Breast epithelium (tissue), 4 donors: ENCODE measurements at regions not wholly inside any gene's neighbourhood (a gene's known extent, or its start where the extent isn't known, plus 50 kb on each side); places are given as distances from the start of the nearest gene placed in this dataset.

Source experiments
- DNase-seq, 2 donors: peaks; one replicate each; pipeline ENCODE4 v3.0.0-alpha.2; 2019; ENCODE audit warnings: low spot score in 2 of 2
- H3K27ac ChIP-seq, 2 donors: fragments of 200-600 bp; sonication (generic) in 1 of 2; one replicate each; pipeline ENCODE4 v1.5.1; 2016 to 2019; ENCODE audit warnings: mild to moderate bottlenecking in 1 of 2
- H3K27me3 ChIP-seq, 2 donors: fragments of 200-600 bp; sonication (generic) in 1 of 2; one replicate each; pipeline versions ENCODE4 v1.5.1 to v1.6.0; 2017 to 2019; ENCODE audit warnings: control low read depth in 1 of 2, mild to moderate bottlenecking in 1 of 2
- H3K36me3 ChIP-seq: fragments of 200-600 bp; one replicate; pipeline ENCODE4 v1.5.1; 2019
- H3K4me1 ChIP-seq, 2 donors: fragments of 200-600 bp; sonication (generic); one replicate each; pipeline ENCODE4 v1.5.1; 2016 to 2019; ENCODE audit warnings: control low read depth in 1 of 2
- H3K4me3 ChIP-seq, 3 donors: fragments of 200-600 bp; sonication (generic); 1 replicate in 2 of 3; 2 replicates in 1 of 3; pipeline ENCODE4 v1.5.1; 2016 to 2019; ENCODE audit warnings: mild to moderate bottlenecking in 3 of 3, moderate library complexity in 2 of 3
- H3K9me3 ChIP-seq, 2 donors: fragments of 200-600 bp; sonication (generic) in 1 of 2; one replicate each; pipeline ENCODE4 v1.5.1; 2016 to 2019; ENCODE audit warnings: control low read depth in 1 of 2
- POLR2A ChIP-seq: fragments of 450-650 bp; IDR thresholded peaks from one replicate; pipeline ENCODE4 v1.6.1; 2016; ENCODE audit warnings: antibody characterized with exemption, mild to moderate bottlenecking, moderate library complexity
- POLR2AphosphoS5 ChIP-seq, 3 donors: sonication (generic); formaldehyde crosslinking; IDR thresholded peaks; one replicate each; pipeline ENCODE4 v1.6.1; 2017; ENCODE audit warnings: antibody characterized with exemption in 3 of 3
- intact Hi-C: fragments of 100-400 bp; cut with DNase I; formaldehyde crosslinking; loops from one replicate; pipeline ENCODE4 v1.15.1; 2023; ENCODE audit warnings: low total_unique reads
- TF ChIP-seq, protein P1 (sequence below), 3 donors: fragments of 450-650 bp; IDR thresholded peaks; one replicate each; pipeline ENCODE4 v1.5.1; 2016 to 2017; ENCODE audit warnings: antibody characterized with exemption in 3 of 3, mild to moderate bottlenecking in 3 of 3, moderate library complexity in 3 of 3

DNA sequence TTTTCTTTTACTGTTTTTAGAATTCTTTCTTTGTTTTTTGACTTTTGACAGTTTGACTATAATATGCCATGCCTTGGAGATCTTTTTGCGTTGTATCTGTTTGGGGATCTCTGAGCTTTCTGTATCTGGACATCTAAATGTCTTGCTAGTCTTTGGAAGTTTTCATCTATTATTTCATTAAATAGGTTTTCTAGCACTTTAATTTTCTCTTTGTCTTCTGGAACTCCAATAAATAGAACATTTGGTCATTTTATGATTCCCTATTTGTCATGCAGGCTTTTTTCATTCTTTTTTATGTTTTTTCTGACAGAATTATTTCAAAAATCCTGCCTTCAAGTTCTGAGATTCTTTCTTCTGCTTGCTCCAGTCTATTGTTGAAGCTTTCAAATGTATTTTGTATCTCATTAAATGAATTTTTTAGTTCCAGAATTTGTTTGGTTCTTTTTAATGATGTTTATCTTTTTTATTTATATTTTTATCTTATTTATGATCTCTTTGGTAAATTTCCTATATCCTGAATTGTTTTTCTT lies 201.4 kb downstream of the CHD9NB start:
- TF ChIP-seq, protein P1, sequence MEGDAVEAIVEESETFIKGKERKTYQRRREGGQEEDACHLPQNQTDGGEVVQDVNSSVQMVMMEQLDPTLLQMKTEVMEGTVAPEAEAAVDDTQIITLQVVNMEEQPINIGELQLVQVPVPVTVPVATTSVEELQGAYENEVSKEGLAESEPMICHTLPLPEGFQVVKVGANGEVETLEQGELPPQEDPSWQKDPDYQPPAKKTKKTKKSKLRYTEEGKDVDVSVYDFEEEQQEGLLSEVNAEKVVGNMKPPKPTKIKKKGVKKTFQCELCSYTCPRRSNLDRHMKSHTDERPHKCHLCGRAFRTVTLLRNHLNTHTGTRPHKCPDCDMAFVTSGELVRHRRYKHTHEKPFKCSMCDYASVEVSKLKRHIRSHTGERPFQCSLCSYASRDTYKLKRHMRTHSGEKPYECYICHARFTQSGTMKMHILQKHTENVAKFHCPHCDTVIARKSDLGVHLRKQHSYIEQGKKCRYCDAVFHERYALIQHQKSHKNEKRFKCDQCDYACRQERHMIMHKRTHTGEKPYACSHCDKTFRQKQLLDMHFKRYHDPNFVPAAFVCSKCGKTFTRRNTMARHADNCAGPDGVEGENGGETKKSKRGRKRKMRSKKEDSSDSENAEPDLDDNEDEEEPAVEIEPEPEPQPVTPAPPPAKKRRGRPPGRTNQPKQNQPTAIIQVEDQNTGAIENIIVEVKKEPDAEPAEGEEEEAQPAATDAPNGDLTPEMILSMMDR (IDR thresholded peaks at IDR 0.05): no peak
- no peak for TF ChIP-seq POLR2A
- TF ChIP-seq POLR2AphosphoS5 (IDR thresholded peaks at IDR 0.05): no peak
- Histone ChIP-seq H3K27ac (no peak overlapping the region), H3K4me1 (no peaks in the 10 kb centered on the region), H3K9me3 (peaks cover 20 to 54% of the 10 kb centered on the region in 2 donors), H3K36me3 (no peaks in the 10 kb centered on the region), H3K4me3 (no peak overlapping the region), H3K27me3 (no peaks in the 10 kb centered on the region)
- intact Hi-C loops: no loop called here
- no peak for DNase-seq

DNA sequence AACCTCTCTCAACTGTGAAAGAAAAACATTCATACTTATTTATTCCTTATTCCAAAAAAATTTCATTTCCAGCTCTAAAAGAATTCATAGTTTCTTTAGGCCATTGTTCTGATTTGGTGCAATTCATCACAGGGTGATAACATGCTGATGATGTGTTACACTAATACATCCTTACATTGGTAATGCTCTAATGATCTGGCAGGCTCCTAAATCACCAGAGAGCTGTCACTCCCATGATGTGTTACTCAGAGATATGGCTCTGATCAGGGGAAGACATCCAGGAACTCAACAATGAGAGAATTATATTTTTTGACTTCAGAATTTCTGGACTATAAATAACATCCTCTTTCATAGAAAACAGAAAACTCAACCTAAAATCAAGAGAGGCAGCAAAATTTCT lies 209.3 kb downstream of the CHD9NB start:
- Histone ChIP-seq H3K36me3 (no peaks in the 10 kb centered on the region), H3K4me3 (no peak overlapping the region), H3K4me1 (no peaks in the 10 kb centered on the region), H3K27me3 (no peaks in the 10 kb centered on the region), H3K27ac (no peak overlapping the region), H3K9me3 (peaks cover 0 to 13% of the 10 kb centered on the region in 2 donors)
- intact Hi-C loops: no loop called here
- DNase-seq: no peak
- no peak for TF ChIP-seq POLR2A
- TF ChIP-seq, protein P1 (IDR thresholded peaks at IDR 0.05): no peak
- TF ChIP-seq POLR2AphosphoS5 (IDR thresholded peaks at IDR 0.05): no peak

DNA sequence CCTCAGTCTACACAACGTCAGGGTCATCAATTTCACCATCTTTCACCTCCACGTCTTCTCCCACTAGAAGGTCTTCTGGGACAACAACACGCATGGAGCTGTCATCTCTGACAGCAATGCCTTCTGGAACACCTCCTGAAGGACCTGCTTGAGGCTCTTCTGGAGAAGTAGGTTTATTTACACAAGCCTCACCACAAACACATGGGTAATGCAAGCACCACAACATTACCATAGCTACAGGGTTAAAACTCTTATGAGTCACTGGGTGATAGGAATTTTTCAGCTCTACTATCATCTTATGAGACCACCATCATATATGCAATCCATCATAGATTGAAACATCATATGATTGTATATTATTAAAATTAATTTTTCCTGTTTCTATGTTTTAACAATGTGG lies 215.4 kb downstream of the CHD9NB start:
- Histone ChIP-seq H3K27me3 (no peaks in the 10 kb centered on the region), H3K4me3 (no peak overlapping the region), H3K36me3 (no peaks in the 10 kb centered on the region), H3K9me3 (no peaks in the 10 kb centered on the region), H3K27ac (no peak overlapping the region), H3K4me1 (no peaks in the 10 kb centered on the region)
- TF ChIP-seq, protein P1 (IDR thresholded peaks at IDR 0.05): no peak
- TF ChIP-seq POLR2A (no peak), POLR2AphosphoS5 (IDR thresholded peaks at IDR 0.05) (no peak)
- intact Hi-C loops: no loop called here
- DNase-seq: no peak

DNA sequence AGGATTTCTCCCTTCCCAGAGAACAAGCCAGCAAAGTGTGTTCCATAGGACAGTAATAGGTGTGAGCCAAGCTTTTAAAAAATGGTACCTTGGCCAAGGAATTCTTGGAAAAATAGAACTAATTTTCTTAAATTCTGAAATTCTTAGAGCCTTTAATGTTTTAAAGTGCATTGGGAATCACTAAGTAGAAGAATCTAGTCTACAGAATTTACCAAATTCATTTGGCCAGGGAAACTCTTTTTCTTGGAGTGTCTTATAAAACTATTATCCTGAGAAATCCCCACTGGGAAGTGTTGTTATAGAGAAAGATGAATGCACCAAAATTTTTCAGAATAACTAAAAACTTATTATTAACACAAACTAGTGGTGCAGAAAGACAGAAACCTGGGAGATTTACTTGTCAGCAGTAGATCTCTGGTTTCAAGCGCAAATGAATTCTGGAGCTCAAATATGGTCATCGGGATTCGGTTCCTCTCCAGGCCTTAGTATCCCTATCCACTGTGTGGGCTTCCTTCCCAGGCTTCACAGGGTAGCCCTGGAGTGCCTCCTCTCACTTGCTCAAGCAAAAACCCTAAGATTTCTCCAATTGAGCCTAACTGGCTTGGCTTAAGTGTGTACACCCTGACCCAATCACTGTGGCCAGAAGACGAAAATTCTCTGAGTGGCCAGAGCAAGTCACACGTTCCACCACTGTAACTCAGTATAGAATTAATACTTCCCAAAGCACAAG lies 217.8 kb downstream of the CHD9NB start:
- Histone ChIP-seq H3K9me3 (no peaks in the 10 kb centered on the region), H3K27me3 (no peaks in the 10 kb centered on the region), H3K36me3 (no peaks in the 10 kb centered on the region), H3K4me3 (no peak overlapping the region), H3K27ac (no peak overlapping the region), H3K4me1 (no peaks in the 10 kb centered on the region)
- TF ChIP-seq POLR2A: no peak
- no peak for TF ChIP-seq POLR2AphosphoS5 (IDR thresholded peaks at IDR 0.05)
- intact Hi-C loops: no loop called here
- no peak for DNase-seq

DNA sequence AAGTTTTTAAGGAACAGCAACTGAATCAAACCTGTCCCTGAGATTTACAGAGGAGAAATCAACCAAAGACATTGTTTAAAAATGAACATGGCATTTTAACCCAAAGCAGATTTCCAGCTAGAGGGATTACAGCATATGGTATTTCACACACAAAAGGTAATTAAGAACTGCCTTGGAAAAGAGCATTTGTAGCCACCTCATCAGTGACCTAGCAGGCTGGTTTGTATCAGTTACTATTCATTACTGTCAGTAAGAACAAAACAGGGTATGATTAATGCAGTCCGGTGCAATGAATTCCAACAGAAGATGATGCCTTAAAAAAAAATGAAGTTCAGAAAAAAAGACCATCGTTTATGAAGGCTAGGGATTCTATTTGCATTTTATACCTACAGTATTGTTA lies 219.9 kb downstream of the CHD9NB start:
- no peak for DNase-seq
- Histone ChIP-seq H3K27ac (no peak overlapping the region), H3K9me3 (no peaks in the 10 kb centered on the region), H3K36me3 (no peaks in the 10 kb centered on the region), H3K4me3 (no peak overlapping the region), H3K27me3 (no peaks in the 10 kb centered on the region), H3K4me1 (no peaks in the 10 kb centered on the region)
- intact Hi-C loops: no loop called here
- no peak for TF ChIP-seq POLR2AphosphoS5 (IDR thresholded peaks at IDR 0.05)
- no peak for TF ChIP-seq POLR2A
- TF ChIP-seq, protein P1 (IDR thresholded peaks at IDR 0.05): no peak
